Type B pancreatic cell (in vitro differentiated cells): ENCODE measurements at regions not wholly inside any gene's neighbourhood (a gene's known extent, or its start where the extent isn't known, plus 50 kb on each side); places are given as distances from the start of the nearest gene placed in this dataset.

Experiments
- DNase-seq: peaks from one replicate; pipeline ENCODE4 v3.0.0; 2021; ENCODE audit warnings: mixed read lengths; ENCODE audit not compliant: unreplicated experiment; ENCODE audit errors: extremely low spot score
- H3K27ac Mint-ChIP-seq: 2 replicates; pipeline ENCODE4 v1.8.0; 2021; ENCODE audit warnings: mild to moderate bottlenecking, mixed read lengths
- H3K27me3 Mint-ChIP-seq: 2 replicates; pipeline ENCODE4 v1.8.0; 2021; ENCODE audit warnings: mixed read lengths
- H3K36me3 Mint-ChIP-seq: 2 replicates; pipeline ENCODE4 v1.8.0; 2021; ENCODE audit warnings: mixed read lengths
- H3K4me1 Mint-ChIP-seq: one replicate; pipeline ENCODE4 v1.8.0; 2021; ENCODE audit warnings: mixed read lengths; ENCODE audit not compliant: unreplicated experiment
- H3K4me3 Mint-ChIP-seq: 2 replicates; pipeline ENCODE4 v1.8.0; 2021; ENCODE audit warnings: mild to moderate bottlenecking, mixed read lengths
- H3K9me3 Mint-ChIP-seq: 2 replicates; pipeline ENCODE4 v1.8.0; 2021; ENCODE audit warnings: mixed read lengths
- TF ChIP-seq, protein P1 (sequence below): fragments of 200-600 bp; sonication (generic); conservative IDR thresholded peaks from 2 replicates; pipeline ENCODE4 v1.5.0; 2021; ENCODE audit warnings: antibody characterized with exemption, mild to moderate bottlenecking

DNA sequence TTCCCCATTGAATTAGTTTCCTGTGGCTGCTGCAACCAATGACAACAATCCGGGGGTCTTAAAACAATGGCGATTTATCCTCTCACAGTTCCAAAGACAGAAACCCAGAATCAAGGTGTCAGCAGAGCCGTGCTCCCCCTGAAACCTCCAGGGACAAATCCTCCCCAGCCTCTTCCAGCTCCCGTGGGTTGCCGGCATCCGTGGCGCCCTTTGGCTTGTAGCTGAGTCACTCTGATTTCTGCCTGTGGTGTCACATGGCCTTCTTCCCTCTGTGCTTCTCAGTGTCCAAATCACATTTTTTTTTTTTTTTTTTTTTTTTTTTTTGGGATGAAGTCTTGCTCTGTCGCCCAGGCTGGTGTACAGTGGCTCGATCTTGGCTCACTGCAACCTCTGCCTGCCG, 64.5 kb upstream of the STX18 start:
- H3K4me3 Mint-ChIP-seq, result no peak overlapping the region
- TF ChIP-seq, protein P1, sequence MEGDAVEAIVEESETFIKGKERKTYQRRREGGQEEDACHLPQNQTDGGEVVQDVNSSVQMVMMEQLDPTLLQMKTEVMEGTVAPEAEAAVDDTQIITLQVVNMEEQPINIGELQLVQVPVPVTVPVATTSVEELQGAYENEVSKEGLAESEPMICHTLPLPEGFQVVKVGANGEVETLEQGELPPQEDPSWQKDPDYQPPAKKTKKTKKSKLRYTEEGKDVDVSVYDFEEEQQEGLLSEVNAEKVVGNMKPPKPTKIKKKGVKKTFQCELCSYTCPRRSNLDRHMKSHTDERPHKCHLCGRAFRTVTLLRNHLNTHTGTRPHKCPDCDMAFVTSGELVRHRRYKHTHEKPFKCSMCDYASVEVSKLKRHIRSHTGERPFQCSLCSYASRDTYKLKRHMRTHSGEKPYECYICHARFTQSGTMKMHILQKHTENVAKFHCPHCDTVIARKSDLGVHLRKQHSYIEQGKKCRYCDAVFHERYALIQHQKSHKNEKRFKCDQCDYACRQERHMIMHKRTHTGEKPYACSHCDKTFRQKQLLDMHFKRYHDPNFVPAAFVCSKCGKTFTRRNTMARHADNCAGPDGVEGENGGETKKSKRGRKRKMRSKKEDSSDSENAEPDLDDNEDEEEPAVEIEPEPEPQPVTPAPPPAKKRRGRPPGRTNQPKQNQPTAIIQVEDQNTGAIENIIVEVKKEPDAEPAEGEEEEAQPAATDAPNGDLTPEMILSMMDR, result no peak
- H3K27ac Mint-ChIP-seq, result no peak overlapping the region
- no peaks in the 10 kb centered on the region for H3K27me3 Mint-ChIP-seq
- no peaks in the 10 kb centered on the region for H3K9me3 Mint-ChIP-seq
- peaks cover 3% of the 10 kb centered on the region for H3K36me3 Mint-ChIP-seq
- H3K4me1 Mint-ChIP-seq, result peaks cover 16% of the 10 kb centered on the region
- DNase-seq, result no peak

DNA sequence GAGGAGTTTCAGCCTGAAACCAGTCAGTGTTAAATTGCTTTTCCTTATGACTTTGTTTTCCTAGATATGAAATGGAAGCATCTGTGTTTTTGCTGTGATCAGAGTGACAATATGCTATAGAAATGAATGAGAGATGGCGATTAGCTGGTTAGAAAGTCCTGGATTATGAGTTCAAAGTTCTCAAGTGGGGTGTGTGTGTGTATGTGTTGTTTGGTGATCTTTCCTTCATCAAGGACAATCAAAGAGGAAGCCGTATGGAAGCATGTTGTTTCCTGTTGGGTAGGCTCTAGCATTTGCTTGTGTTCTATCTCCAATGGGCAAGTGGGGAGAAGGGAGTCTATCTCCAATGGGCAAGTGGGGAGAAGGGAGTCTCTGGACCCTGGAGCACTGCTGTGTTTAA, 64.0 kb upstream of the STX18 start:
- no peak overlapping the region for H3K4me3 Mint-ChIP-seq
- no peak for DNase-seq
- H3K27me3 Mint-ChIP-seq, result no peaks in the 10 kb centered on the region
- TF ChIP-seq, protein P1, result no peak
- no peaks in the 10 kb centered on the region for H3K9me3 Mint-ChIP-seq
- peaks cover 16% of the 10 kb centered on the region for H3K4me1 Mint-ChIP-seq
- H3K36me3 Mint-ChIP-seq, result peaks cover 3% of the 10 kb centered on the region
- H3K27ac Mint-ChIP-seq, result no peak overlapping the region

DNA sequence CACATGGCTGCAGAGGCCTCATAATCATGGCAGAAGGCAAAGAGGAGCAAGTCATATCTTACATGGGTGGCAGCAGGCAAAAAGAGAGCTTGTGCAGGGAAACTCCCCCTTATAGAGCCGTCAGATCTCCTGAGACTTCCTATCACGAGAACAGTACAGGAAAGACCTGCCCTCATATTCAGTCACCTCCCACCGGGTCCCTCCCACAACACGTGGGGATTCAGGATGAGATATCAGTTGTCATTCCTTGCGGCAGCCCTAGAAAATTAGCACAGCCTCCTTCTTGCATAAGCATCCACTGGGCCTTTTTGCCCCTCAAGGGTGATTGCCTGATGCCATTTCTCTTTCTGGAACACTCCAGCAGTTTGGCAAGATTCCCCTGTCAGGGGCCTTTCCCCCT, 61.7 kb upstream of the STX18 start:
- Mint-ChIP-seq H3K9me3 (no peaks in the 10 kb centered on the region), H3K27me3 (no peaks in the 10 kb centered on the region), H3K36me3 (no peaks in the 10 kb centered on the region), H3K4me3 (no peak overlapping the region), H3K27ac (no peak overlapping the region), H3K4me1 (peaks cover 16% of the 10 kb centered on the region)
- DNase-seq, result no peak
- TF ChIP-seq, protein P1, result no peak

DNA sequence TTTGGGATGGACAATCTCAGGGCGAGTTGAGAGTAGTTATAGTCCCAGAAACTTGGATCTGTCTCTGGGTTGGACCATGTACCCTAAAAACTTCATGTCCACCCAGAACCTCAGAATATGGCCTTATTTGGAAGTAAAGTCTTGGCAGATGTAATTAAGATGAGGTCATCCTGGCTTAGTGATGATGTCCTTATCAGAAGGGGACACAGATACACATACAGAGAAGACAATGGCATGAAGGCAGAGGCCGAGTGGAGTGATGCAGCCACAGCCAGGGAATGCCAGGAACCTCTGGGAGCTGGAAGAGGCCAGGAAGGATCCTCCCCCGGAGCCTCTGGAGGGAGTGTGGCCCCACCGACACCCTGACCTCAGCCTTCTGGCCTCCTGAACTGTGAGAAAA, 61.2 kb upstream of the STX18 start:
- Mint-ChIP-seq H3K4me1 (peaks cover 12% of the 10 kb centered on the region), H3K27me3 (no peaks in the 10 kb centered on the region), H3K36me3 (no peaks in the 10 kb centered on the region), H3K9me3 (no peaks in the 10 kb centered on the region), H3K27ac (no peak overlapping the region), H3K4me3 (no peak overlapping the region)
- TF ChIP-seq, protein P1, result no peak
- DNase-seq, result no peak

DNA sequence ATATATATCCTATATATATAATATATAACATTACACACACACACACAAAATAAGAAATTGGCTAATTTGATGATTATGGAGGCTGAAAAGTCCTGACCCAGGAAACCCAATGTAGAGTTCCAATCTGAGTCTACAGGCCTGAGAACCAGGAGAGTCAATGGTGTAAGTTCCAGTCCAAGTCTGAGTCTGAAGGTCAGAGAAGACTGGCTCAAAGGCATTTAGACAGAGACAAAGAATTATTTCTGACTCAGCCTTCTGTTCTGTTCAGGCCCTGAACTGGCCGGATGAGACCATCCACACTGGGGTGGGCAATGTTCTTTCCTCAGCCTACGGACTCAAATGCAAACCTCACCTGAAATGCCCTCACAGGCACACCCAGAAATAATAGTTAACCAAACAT, 60.6 kb upstream of the STX18 start:
- TF ChIP-seq, protein P1, result no peak
- Mint-ChIP-seq H3K9me3 (no peaks in the 10 kb centered on the region), H3K4me3 (no peak overlapping the region), H3K27ac (no peak overlapping the region), H3K4me1 (peaks cover 6% of the 10 kb centered on the region), H3K36me3 (no peaks in the 10 kb centered on the region), H3K27me3 (no peaks in the 10 kb centered on the region)
- no peak for DNase-seq

DNA sequence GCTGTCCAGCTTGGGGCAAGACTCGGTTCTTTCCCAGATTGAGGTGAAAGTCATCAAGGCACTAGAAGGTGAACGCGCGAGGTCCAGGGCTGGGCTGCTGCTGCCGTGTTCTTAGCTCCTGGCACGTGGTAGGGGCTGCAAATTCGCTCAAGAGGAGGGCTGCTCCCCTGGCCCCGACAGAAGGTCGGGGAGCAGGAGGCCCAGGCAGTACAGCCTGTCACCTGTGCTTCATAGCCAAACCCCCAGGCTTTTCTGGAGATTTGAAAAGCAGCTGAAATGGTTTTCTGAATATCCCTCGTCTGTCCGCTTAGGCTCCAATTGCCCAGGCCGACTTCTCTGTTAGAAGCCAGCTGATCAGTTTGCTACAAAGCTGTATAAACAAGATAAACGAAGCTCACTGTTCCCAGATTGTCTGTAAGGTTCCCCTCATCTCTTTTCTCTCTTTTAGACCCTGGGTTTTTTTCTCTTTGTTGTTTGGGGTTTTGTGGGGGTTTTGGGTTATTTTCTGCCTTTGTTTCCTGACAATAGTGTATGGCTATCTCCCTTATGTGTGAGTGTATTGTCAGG, 60.0 kb upstream of the STX18 start:
- Mint-ChIP-seq H3K36me3 (no peaks in the 10 kb centered on the region), H3K27ac (no peak overlapping the region), H3K27me3 (no peaks in the 10 kb centered on the region), H3K9me3 (no peaks in the 10 kb centered on the region), H3K4me1 (peaks cover 5% of the 10 kb centered on the region), H3K4me3 (no peak overlapping the region)
- DNase-seq, result no peak
- TF ChIP-seq, protein P1, result no peak
